A549 (cell line): ENCODE measurements at regions not wholly inside any gene's neighbourhood (a gene's known extent, or its start where the extent isn't known, plus 50 kb on each side); places are given as distances from the start of the nearest gene placed in this dataset.

Experiments used
- ATAC-seq, 2 experiments: fragments of 200-7000 bp in 1 of 2; fragments of >200 bp in 1 of 2; cut with Nextera tagmentation in 1 of 2; cut with Tn5 transposase in 1 of 2; 3 replicates each; pipeline versions ENCODE4 v1.8.0 to v1.9.1; 2018 to 2020; ENCODE audit warnings: mild to moderate bottlenecking in 1 of 2, moderate library complexity in 1 of 2
- CTCF ChIA-PET: fragments of 300-600 bp; sonication (Branson Sonifier 250); formaldehyde crosslinking; extraction: SDS; loops from one replicate; lab custom pipeline; 2021; ENCODE audit warnings: antibody characterized with exemption, inconsistent platforms; lab: Yijun Ruan, JAX
- POLR2A ChIA-PET: fragments of 350-600 bp; formaldehyde crosslinking; extraction: SDS; loops from one replicate; lab custom pipeline; 2021; ENCODE audit warnings: antibody characterized with exemption, inconsistent platforms; lab: Yijun Ruan, JAX
- DNase-seq, 2 experiments: peaks; one replicate each; pipeline versions ENCODE4 v3.0.0 to v3.0.0-alpha.2; 2011 to 2016; ENCODE audit warnings: low read depth in 1 of 2, low spot score in 1 of 2
- FAIRE-seq: peaks from 2 replicates; lab custom pipeline; 2011; peaks lifted over from hg19 to GRCh38; lab: Jason Lieb, UNC
- H3K27ac ChIP-seq, 2 experiments: fragments of >200 bp; sonication (Bioruptor Twin); formaldehyde crosslinking; 3 replicates each; pipeline ENCODE4 v1.5.1; 2016 to 2017
- H3K4me1 ChIP-seq: fragments of >200 bp; sonication (Bioruptor Twin); formaldehyde crosslinking; 3 replicates; pipeline ENCODE4 v1.6.1; 2016
- H3K4me2 ChIP-seq: fragments of >200 bp; sonication (Bioruptor Twin); formaldehyde crosslinking; 3 replicates; pipeline ENCODE4 v1.6.1; 2016
- H3K4me3 ChIP-seq: fragments of >200 bp; sonication (Bioruptor Twin); formaldehyde crosslinking; 3 replicates; pipeline ENCODE4 v1.5.1; 2016
- H3K9me3 ChIP-seq: fragments of >200 bp; sonication (Bioruptor Twin); formaldehyde crosslinking; 3 replicates; pipeline ENCODE4 v1.6.1; 2016
- BHLHE40 ChIP-seq: IDR thresholded peaks from 2 replicates; pipeline ENCODE4 v1.6.1; 2012; ENCODE audit warnings: low read depth, low read length, inconsistent platforms
- CTCF ChIP-seq: fragments of >200 bp; sonication (Bioruptor Twin); formaldehyde crosslinking; IDR thresholded peaks from 3 replicates; pipeline ENCODE4 v1.5.1; 2016
- E2F6 ChIP-seq: IDR thresholded peaks from 2 replicates; pipeline ENCODE4 v1.6.1; 2012; ENCODE audit warnings: low read depth, borderline replicate concordance
- EHMT2 ChIP-seq: fragments of 200-600 bp; sonication (generic); IDR thresholded peaks from 2 replicates; pipeline ENCODE4 v1.6.1; 2016; ENCODE audit warnings: antibody characterized with exemption, low read depth, mild to moderate bottlenecking, moderate library complexity
- ESRRA ChIP-seq: fragments of 150-350 bp; IDR thresholded peaks from 2 replicates; pipeline ENCODE4 v1.6.1; 2014; ENCODE audit warnings: mild to moderate bottlenecking, low read length, borderline replicate concordance
- FOXS1 ChIP-seq: fragments of 250-450 bp; sonication (Bioruptor Pico); IDR thresholded peaks from 2 replicates; pipeline ENCODE4 v1.5.0; 2020; ENCODE audit warnings: mild to moderate bottlenecking, moderate library complexity
- HEYL ChIP-seq: fragments of 250-450 bp; sonication (Bioruptor Pico); IDR thresholded peaks from 2 replicates; pipeline ENCODE4 v1.8.0; 2021; ENCODE audit warnings: mild to moderate bottlenecking, moderate library complexity
- JUNB ChIP-seq: fragments of >200 bp; sonication (Bioruptor Twin); formaldehyde crosslinking; IDR thresholded peaks from 2 replicates; pipeline ENCODE4 v1.6.1; 2016
- KDM1A ChIP-seq: fragments of 200-600 bp; sonication (generic); IDR thresholded peaks from 2 replicates; pipeline ENCODE4 v1.6.1; 2016; ENCODE audit warnings: low read depth, mild to moderate bottlenecking
- PHF8 ChIP-seq: fragments of 200-600 bp; sonication (generic); IDR thresholded peaks from 2 replicates; pipeline ENCODE4 v1.6.1; 2016; ENCODE audit warnings: low read depth, mild to moderate bottlenecking, antibody characterized with exemption, moderate library complexity, borderline replicate concordance
- POLR2A ChIP-seq: IDR thresholded peaks from 2 replicates; pipeline ENCODE4 v1.6.1; 2012; ENCODE audit warnings: mild to moderate bottlenecking, low read length
- POLR2AphosphoS2 ChIP-seq: conservative IDR thresholded peaks from 2 replicates; pipeline ENCODE4 v1.6.1; 2012; ENCODE audit warnings: low read length, improper control_type of control experiment, inconsistent platforms
- RAD21 ChIP-seq, 2 experiments: fragments of >200 bp in 1 of 2; sonication (Bioruptor Twin) in 1 of 2; formaldehyde crosslinking in 1 of 2; IDR thresholded peaks in 1 of 2; conservative IDR thresholded peaks in 1 of 2; 2 replicates in 1 of 2; 3 replicates in 1 of 2; pipeline ENCODE4 v1.6.1; 2012 to 2018; ENCODE audit warnings: inconsistent platforms in 1 of 2
- RFX5 ChIP-seq: fragments of 450-650 bp; IDR thresholded peaks from 2 replicates; pipeline ENCODE4 v1.7.1; 2014; ENCODE audit warnings: antibody characterized with exemption, mild to moderate bottlenecking, moderate library complexity
- RNF2 ChIP-seq: fragments of 200-600 bp; sonication (generic); IDR thresholded peaks from 2 replicates; pipeline ENCODE4 v1.6.1; 2016; ENCODE audit warnings: low read depth, mild to moderate bottlenecking, antibody characterized with exemption, moderate library complexity, borderline replicate concordance
- SREBF2 ChIP-seq: fragments of 450-650 bp; IDR thresholded peaks from 2 replicates; pipeline ENCODE4 v1.6.1; 2014; ENCODE audit warnings: mild to moderate bottlenecking, moderate library complexity
- TP53 ChIP-seq: fragments of 250-450 bp; sonication (Bioruptor Pico); IDR thresholded peaks from 2 replicates; pipeline ENCODE4 v1.5.0; 2021; ENCODE audit warnings: mild to moderate bottlenecking, moderate library complexity
- ZC3H11A ChIP-seq: fragments of 450-650 bp; IDR thresholded peaks from 2 replicates; pipeline ENCODE4 v1.6.1; 2014; ENCODE audit warnings: antibody characterized with exemption, mild to moderate bottlenecking
- ZNF302 ChIP-seq: fragments of 250-450 bp; sonication (Bioruptor Pico); IDR thresholded peaks from 2 replicates; pipeline ENCODE4 v1.9.0; 2021; ENCODE audit warnings: inconsistent platforms, mild to moderate bottlenecking, moderate library complexity
- WGBS: methylation state at CpG from one replicate; pipeline ENCODE4 v1.1.6; 2017; ENCODE audit errors: missing lambda C conversion rate; 5-methylcytosine and 5-hydroxymethylcytosine counted together
- TF ChIP-seq, protein P1 (sequence below): fragments of 250-450 bp; sonication (Bioruptor Pico); IDR thresholded peaks from 2 replicates; pipeline ENCODE4 v1.5.0; 2020; ENCODE audit warnings: low read depth, mild to moderate bottlenecking, moderate library complexity
- TF ChIP-seq, protein P2 (sequence below): IDR thresholded peaks from 2 replicates; pipeline ENCODE4 v1.6.1; 2012
- TF ChIP-seq, protein P3 (sequence below): fragments of 150-350 bp; IDR thresholded peaks from 2 replicates; pipeline ENCODE4 v1.6.1; 2014; ENCODE audit warnings: low read depth, mild to moderate bottlenecking, low read length
- TF ChIP-seq, protein P4 (sequence below): fragments of 200-600 bp; sonication (generic); IDR thresholded peaks from 2 replicates; pipeline ENCODE4 v1.6.1; 2016; ENCODE audit warnings: antibody characterized with exemption, mild to moderate bottlenecking, moderate library complexity

DNA sequence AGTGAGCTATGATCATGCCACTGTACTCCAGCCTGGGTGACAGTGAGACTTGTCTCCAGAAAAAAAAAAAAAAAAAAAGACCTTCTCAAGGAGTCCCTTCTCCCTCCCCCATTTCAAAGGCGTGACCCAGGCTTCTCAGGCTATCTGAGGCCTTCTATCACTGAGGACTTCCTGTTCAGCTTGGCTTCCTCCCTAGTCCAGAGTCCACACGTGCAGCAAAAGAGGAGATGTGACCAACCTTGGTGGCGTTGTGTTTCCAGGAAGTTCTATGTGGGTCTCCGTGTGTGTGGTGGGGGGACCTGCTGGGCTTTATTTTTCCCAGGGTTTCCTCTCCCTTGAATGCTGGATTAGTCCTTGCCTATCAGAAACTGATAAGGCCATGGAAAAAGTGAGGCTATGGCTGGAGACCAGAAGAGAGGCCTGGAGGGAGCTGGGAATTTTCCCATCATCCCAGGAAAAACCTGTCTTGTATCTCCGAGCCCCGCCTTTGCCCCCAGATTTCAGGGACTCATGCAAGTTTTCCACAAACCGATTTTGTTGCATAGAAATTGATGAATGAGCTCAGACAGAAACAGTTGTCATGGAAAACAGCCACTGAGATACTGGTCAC lies 148.1 kb downstream of the SALL1 start:
- WGBS: 24% methylated on average over 7 of the region's 7 CpGs
- ATAC-seq: no peak
- CTCF ChIA-PET: interaction anchor here (1.8 kb wide), 1 partner anchor 10 kb away, joined by 4 read pairs; no protein-coding TSS in a partner anchor
- H3K27ac ChIP-seq: no peak overlapping the region
- TF ChIP-seq, protein P1, sequence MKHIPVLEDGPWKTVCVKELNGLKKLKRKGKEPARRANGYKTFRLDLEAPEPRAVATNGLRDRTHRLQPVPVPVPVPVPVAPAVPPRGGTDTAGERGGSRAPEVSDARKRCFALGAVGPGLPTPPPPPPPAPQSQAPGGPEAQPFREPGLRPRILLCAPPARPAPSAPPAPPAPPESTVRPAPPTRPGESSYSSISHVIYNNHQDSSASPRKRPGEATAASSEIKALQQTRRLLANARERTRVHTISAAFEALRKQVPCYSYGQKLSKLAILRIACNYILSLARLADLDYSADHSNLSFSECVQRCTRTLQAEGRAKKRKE (CRISPR knock-in tag): no peak
- no peak for TF ChIP-seq HEYL (CRISPR knock-in tag)
- TF ChIP-seq ZNF302: no peak
- TF ChIP-seq, protein P2, sequence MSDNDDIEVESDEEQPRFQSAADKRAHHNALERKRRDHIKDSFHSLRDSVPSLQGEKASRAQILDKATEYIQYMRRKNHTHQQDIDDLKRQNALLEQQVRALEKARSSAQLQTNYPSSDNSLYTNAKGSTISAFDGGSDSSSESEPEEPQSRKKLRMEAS: no peak
- no peak for TF ChIP-seq POLR2A
- TF ChIP-seq, all 56 proteins: peak for 0
- no peak for DNase-seq
- POLR2A ChIA-PET: interaction anchor here (0.7 kb wide), 1 partner anchor 1026 kb away, joined by 5 read pairs; no protein-coding TSS in a partner anchor
- no peak overlapping the region for H3K4me2 ChIP-seq
- H3K9me3 ChIP-seq: no peaks in the 10 kb centered on the region; the same call in 2 of the 3 replicates
- no peak for FAIRE-seq
- H3K4me3 ChIP-seq: no peak overlapping the region
- no peaks in the 10 kb centered on the region for H3K4me1 ChIP-seq

DNA sequence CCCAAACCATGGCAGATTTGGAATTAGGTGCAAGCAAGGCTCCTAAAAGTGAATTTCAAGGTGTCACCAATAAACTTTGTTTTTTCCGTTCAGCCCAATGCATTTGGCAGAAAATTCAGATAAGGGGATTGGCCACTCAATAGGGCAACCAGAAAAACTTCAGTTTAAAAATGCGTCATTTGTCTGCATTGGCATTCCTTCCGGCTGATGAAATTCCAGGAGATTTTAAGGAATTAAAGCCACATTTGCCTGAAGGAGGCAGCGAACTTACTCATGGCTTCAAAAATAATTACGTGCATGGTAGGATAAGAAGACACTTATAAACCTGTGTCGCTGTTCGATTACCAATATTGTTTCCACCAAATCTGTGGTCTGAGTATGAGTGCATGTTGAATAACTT lies 151.9 kb downstream of the SALL1 start:
- CTCF ChIA-PET: no interaction called here
- Histone ChIP-seq H3K27ac (no peak overlapping the region), H3K4me2 (no peak overlapping the region), H3K4me1 (no peaks in the 10 kb centered on the region), H3K9me3 (no peaks in the 10 kb centered on the region), H3K4me3 (no peak overlapping the region)
- FAIRE-seq (no peak), DNase-seq (no peak), ATAC-seq (no peak)
- TF ChIP-seq, protein P1 (CRISPR knock-in tag): no peak
- no peak for TF ChIP-seq JUNB
- TF ChIP-seq E2F6: no peak
- TF ChIP-seq HEYL (CRISPR knock-in tag): no peak
- WGBS: 40% methylated on average over 7 of the region's 7 CpGs
- POLR2A ChIA-PET: no interaction called here

DNA sequence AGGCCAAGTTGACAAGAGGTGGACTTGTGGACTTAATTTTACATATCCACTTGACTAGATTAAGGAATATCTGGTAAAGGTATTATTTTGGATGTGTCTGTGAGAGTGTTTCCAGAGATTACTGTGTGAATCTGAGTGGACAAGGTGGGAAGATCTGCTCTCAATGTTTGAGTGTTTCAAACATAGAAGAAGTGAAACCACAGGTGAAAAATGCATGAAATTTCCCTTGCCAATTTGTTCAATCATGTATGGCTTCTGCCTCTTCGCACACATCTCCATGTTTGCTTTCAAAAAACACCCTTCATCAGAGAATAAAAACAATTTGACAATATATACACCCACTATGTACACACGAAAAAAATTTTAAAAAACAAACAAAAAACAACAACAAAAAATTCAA lies 152.7 kb downstream of the SALL1 start:
- 3% methylated on average over 2 of the region's 2 CpGs for WGBS
- no peak for TF ChIP-seq ZC3H11A
- TF ChIP-seq HEYL (CRISPR knock-in tag): no peak
- TF ChIP-seq CTCF: no peak
- TF ChIP-seq PHF8: no peak
- no peak for TF ChIP-seq POLR2AphosphoS2
- TF ChIP-seq RAD21 (conservative IDR thresholded peaks at IDR 0.05 in 1 of 2, IDR thresholded peaks at IDR 0.05 in 1 of 2): no peak
- no peak for TF ChIP-seq BHLHE40
- TF ChIP-seq RFX5: no peak
- no peak for TF ChIP-seq RNF2
- TF ChIP-seq, protein P3, sequence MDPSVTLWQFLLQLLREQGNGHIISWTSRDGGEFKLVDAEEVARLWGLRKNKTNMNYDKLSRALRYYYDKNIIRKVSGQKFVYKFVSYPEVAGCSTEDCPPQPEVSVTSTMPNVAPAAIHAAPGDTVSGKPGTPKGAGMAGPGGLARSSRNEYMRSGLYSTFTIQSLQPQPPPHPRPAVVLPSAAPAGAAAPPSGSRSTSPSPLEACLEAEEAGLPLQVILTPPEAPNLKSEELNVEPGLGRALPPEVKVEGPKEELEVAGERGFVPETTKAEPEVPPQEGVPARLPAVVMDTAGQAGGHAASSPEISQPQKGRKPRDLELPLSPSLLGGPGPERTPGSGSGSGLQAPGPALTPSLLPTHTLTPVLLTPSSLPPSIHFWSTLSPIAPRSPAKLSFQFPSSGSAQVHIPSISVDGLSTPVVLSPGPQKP: no peak
- no peak for TF ChIP-seq ESRRA
- TF ChIP-seq SREBF2: no peak
- no peak for TF ChIP-seq TP53
- no peak for TF ChIP-seq EHMT2
- TF ChIP-seq, protein P4, sequence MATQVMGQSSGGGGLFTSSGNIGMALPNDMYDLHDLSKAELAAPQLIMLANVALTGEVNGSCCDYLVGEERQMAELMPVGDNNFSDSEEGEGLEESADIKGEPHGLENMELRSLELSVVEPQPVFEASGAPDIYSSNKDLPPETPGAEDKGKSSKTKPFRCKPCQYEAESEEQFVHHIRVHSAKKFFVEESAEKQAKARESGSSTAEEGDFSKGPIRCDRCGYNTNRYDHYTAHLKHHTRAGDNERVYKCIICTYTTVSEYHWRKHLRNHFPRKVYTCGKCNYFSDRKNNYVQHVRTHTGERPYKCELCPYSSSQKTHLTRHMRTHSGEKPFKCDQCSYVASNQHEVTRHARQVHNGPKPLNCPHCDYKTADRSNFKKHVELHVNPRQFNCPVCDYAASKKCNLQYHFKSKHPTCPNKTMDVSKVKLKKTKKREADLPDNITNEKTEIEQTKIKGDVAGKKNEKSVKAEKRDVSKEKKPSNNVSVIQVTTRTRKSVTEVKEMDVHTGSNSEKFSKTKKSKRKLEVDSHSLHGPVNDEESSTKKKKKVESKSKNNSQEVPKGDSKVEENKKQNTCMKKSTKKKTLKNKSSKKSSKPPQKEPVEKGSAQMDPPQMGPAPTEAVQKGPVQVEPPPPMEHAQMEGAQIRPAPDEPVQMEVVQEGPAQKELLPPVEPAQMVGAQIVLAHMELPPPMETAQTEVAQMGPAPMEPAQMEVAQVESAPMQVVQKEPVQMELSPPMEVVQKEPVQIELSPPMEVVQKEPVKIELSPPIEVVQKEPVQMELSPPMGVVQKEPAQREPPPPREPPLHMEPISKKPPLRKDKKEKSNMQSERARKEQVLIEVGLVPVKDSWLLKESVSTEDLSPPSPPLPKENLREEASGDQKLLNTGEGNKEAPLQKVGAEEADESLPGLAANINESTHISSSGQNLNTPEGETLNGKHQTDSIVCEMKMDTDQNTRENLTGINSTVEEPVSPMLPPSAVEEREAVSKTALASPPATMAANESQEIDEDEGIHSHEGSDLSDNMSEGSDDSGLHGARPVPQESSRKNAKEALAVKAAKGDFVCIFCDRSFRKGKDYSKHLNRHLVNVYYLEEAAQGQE: no peak
- no peak for TF ChIP-seq FOXS1 (CRISPR knock-in tag)
- TF ChIP-seq JUNB: no peak
- no peak for TF ChIP-seq KDM1A
- no peak for ATAC-seq
- Histone ChIP-seq H3K4me3 (no peak overlapping the region), H3K27ac (no peak overlapping the region), H3K4me1 (no peaks in the 10 kb centered on the region), H3K9me3 (no peaks in the 10 kb centered on the region), H3K4me2 (no peak overlapping the region)
- CTCF ChIA-PET: no interaction called here
- DNase-seq: no peak
- POLR2A ChIA-PET: no interaction called here
- no peak for FAIRE-seq
